Nephron (organoid): ENCODE measurements at regions not wholly inside any gene's neighbourhood (a gene's known extent, or its start where the extent isn't known, plus 50 kb on each side); places are given as distances from the start of the nearest gene placed in this dataset.

Experiments used
- H3K27ac Mint-ChIP-seq, 3 experiments: 2 replicates each; pipeline ENCODE4 v1.8.0; 2020; ENCODE audit warnings: mixed read lengths in 3 of 3, mild to moderate bottlenecking in 2 of 3, moderate library complexity in 1 of 3
- H3K27me3 Mint-ChIP-seq: 2 replicates; pipeline ENCODE4 v1.8.0; 2021; ENCODE audit warnings: low read depth, mild to moderate bottlenecking, moderate library complexity, mixed read lengths
- H3K36me3 Mint-ChIP-seq: 2 replicates; pipeline ENCODE4 v1.8.0; 2020; ENCODE audit warnings: low read depth, mixed read lengths
- H3K4me1 Mint-ChIP-seq: 2 replicates; pipeline ENCODE4 v1.8.0; 2020; ENCODE audit warnings: mixed read lengths
- H3K4me3 Mint-ChIP-seq, 3 experiments: 2 replicates each; pipeline ENCODE4 v1.8.0; 2020; ENCODE audit warnings: mild to moderate bottlenecking in 3 of 3, mixed read lengths in 3 of 3, moderate library complexity in 2 of 3
- H3K9me3 Mint-ChIP-seq: 2 replicates; pipeline ENCODE4 v1.8.0; 2020; ENCODE audit warnings: mixed read lengths
- TF ChIP-seq, protein P1 (sequence below), 3 experiments: fragments of 200-600 bp; sonication (generic); IDR thresholded peaks; one replicate each; pipeline ENCODE4 v1.5.0; 2021; ENCODE audit warnings: antibody characterized with exemption in 3 of 3; ENCODE audit not compliant: unreplicated experiment in 3 of 3

DNA sequence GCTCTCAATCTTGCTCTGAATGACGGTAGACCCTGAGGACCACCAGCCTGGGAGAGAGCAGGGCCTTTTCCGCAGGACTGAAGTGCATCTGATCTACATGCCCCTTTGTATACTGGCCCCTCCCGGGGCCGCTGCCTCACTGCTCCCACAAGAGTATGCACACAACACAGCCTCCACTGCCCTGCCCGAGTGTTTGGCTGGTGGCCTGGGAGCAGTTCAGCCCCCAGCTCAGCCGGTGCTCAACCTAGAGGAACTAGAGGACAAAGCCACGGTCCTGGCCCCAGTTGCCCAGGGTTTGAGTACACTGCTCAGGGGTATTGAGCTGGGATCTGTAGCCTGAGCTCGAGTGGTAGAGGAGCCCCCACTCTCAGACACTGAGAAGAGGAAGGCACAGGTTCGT lies 118.9 kb upstream of the CAB39 start:
- Mint-ChIP-seq H3K36me3 (no peaks in the 10 kb centered on the region), H3K4me1 (no peaks in the 10 kb centered on the region), H3K4me3 (no peak overlapping the region), H3K9me3 (no peaks in the 10 kb centered on the region), H3K27me3 (no peaks in the 10 kb centered on the region), H3K27ac (no peak overlapping the region)
- TF ChIP-seq, protein P1, sequence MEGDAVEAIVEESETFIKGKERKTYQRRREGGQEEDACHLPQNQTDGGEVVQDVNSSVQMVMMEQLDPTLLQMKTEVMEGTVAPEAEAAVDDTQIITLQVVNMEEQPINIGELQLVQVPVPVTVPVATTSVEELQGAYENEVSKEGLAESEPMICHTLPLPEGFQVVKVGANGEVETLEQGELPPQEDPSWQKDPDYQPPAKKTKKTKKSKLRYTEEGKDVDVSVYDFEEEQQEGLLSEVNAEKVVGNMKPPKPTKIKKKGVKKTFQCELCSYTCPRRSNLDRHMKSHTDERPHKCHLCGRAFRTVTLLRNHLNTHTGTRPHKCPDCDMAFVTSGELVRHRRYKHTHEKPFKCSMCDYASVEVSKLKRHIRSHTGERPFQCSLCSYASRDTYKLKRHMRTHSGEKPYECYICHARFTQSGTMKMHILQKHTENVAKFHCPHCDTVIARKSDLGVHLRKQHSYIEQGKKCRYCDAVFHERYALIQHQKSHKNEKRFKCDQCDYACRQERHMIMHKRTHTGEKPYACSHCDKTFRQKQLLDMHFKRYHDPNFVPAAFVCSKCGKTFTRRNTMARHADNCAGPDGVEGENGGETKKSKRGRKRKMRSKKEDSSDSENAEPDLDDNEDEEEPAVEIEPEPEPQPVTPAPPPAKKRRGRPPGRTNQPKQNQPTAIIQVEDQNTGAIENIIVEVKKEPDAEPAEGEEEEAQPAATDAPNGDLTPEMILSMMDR (IDR thresholded peaks at IDR 0.05; ENCODE audit: unreplicated experiment in 3 of 3): no peak

DNA sequence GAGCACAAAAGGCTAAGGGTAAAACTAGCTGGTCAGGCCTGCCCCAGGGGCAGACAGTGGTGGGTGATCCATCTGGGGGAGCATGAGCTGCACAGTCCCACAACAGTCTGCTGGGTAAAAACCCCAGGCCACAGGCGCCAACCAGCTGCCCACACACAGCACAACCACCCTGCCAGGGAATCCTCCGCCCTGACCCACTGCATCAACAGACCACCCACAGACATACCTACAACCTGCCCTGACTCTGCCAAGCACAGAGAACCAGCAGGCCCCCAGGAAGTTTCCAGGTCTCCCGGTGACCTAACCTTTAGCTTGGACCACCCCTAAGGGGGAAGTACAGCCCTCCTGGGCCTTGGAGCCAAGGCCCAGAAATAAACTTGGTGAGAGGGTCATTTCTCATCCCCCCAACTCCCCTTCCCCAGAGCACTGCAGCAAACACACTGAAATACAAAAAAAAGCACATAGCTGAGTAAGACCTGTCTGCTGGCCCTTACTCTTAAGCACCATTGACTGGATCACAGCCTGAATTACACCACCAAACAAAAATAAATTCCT lies 118.3 kb upstream of the CAB39 start:
- Mint-ChIP-seq H3K9me3 (peaks cover 3% of the 10 kb centered on the region), H3K36me3 (no peaks in the 10 kb centered on the region), H3K27ac (no peak overlapping the region), H3K27me3 (no peaks in the 10 kb centered on the region), H3K4me3 (no peak overlapping the region), H3K4me1 (no peaks in the 10 kb centered on the region)
- TF ChIP-seq, protein P1 (IDR thresholded peaks at IDR 0.05; ENCODE audit: unreplicated experiment in 3 of 3): no peak

DNA sequence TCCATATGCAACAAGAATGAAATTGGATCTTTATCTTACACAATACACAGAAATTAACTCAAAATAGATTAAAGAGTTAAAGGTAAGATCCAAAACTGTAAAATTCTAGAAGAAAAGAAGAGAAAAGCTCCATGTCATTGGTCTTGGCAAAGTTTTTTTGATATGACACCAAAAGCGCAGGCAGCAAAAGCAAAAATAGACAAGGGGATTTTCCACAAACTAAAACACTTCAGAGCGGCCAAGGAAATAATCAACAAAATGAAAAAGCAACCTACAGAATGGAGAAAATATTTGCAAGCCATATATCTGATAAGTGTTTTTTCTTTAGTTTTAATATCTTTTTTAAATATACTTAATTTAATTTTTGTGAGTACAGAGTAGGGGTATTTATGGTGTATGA lies 112.8 kb upstream of the CAB39 start:
- H3K4me1 Mint-ChIP-seq: no peaks in the 10 kb centered on the region
- H3K36me3 Mint-ChIP-seq: no peaks in the 10 kb centered on the region
- peaks cover 3% of the 10 kb centered on the region for H3K27me3 Mint-ChIP-seq
- TF ChIP-seq, protein P1 (IDR thresholded peaks at IDR 0.05; ENCODE audit: unreplicated experiment in 3 of 3): no peak
- H3K4me3 Mint-ChIP-seq: no peak overlapping the region
- no peak overlapping the region for H3K27ac Mint-ChIP-seq
- peaks cover 5% of the 10 kb centered on the region for H3K9me3 Mint-ChIP-seq

DNA sequence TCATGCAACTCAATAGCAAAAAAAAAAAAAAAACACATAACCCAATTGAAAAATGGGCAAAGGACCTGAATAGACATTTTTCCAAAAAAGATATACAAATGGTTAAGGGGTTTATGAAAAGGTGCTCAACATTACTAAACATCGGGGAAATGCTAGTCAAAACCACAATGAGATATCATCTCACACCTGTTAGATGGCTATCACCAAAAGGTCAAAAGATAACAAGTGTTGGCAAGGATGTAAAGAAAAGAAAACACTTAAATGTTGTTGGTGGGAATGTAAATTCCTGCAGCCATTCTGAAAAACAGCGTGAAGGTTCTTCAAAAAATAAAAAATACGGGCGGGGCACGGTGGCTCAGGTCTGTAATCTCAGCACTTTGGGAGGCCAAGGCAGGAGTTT lies 112.4 kb upstream of the CAB39 start:
- peaks cover 8% of the 10 kb centered on the region for H3K9me3 Mint-ChIP-seq
- no peak overlapping the region for H3K4me3 Mint-ChIP-seq
- H3K4me1 Mint-ChIP-seq: no peaks in the 10 kb centered on the region
- no peaks in the 10 kb centered on the region for H3K36me3 Mint-ChIP-seq
- TF ChIP-seq, protein P1 (IDR thresholded peaks at IDR 0.05; ENCODE audit: unreplicated experiment in 3 of 3): no peak
- H3K27ac Mint-ChIP-seq: no peak overlapping the region
- peaks cover 5% of the 10 kb centered on the region for H3K27me3 Mint-ChIP-seq

DNA sequence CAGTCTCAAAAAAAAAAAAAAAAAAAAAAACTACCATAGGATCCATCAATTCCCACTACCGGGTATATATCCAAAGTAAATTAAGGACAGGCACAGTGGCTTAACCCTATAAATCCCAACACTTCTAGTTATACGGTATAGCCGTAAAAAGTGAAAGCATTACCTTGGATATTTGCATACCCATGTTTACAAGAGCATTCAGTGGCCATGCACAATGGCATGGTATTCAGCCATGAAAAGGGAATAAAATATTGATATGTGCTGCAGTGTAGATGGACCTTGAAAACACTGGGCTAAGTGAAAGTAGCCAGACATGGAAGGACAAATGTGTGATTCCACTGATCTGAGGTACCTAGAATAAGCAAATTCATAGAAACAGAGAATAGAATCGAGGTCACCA lies 111.8 kb upstream of the CAB39 start:
- Mint-ChIP-seq H3K4me1 (no peaks in the 10 kb centered on the region), H3K27me3 (peaks cover 5% of the 10 kb centered on the region), H3K36me3 (no peaks in the 10 kb centered on the region), H3K27ac (no peak overlapping the region), H3K9me3 (peaks cover 8% of the 10 kb centered on the region), H3K4me3 (no peak overlapping the region)
- TF ChIP-seq, protein P1 (IDR thresholded peaks at IDR 0.05; ENCODE audit: unreplicated experiment in 3 of 3): no peak

DNA sequence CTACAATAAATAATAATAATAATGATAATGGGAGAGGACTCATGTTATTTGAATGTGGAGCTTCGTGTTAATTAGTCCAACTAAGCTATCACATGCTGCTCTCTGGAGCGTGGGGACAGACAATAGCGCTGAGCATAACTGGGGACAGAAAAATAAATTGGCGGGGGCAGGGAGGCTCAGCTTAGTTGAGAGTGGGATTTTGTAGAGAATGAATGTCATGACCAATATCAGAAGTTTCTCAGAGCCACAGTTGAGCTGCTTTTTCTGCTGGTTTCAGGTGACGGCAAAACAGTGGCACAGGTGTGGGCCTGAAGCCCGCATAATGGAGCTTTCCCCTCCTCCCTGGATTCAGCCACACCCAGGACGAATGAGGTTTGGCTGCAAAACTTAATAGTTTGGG lies 111.1 kb upstream of the CAB39 start:
- Mint-ChIP-seq H3K9me3 (peaks cover 11% of the 10 kb centered on the region), H3K36me3 (no peaks in the 10 kb centered on the region), H3K27me3 (peaks cover 5% of the 10 kb centered on the region), H3K4me3 (no peak overlapping the region), H3K4me1 (no peaks in the 10 kb centered on the region), H3K27ac (no peak overlapping the region)
- TF ChIP-seq, protein P1 (IDR thresholded peaks at IDR 0.05; ENCODE audit: unreplicated experiment in 3 of 3): no peak
